ENCODE measurements at regions not wholly inside any gene's neighbourhood (a gene's known extent, or its start where the extent isn't known, plus 50 kb on each side); places are given as distances from the start of the nearest gene placed in this dataset.

DNA sequence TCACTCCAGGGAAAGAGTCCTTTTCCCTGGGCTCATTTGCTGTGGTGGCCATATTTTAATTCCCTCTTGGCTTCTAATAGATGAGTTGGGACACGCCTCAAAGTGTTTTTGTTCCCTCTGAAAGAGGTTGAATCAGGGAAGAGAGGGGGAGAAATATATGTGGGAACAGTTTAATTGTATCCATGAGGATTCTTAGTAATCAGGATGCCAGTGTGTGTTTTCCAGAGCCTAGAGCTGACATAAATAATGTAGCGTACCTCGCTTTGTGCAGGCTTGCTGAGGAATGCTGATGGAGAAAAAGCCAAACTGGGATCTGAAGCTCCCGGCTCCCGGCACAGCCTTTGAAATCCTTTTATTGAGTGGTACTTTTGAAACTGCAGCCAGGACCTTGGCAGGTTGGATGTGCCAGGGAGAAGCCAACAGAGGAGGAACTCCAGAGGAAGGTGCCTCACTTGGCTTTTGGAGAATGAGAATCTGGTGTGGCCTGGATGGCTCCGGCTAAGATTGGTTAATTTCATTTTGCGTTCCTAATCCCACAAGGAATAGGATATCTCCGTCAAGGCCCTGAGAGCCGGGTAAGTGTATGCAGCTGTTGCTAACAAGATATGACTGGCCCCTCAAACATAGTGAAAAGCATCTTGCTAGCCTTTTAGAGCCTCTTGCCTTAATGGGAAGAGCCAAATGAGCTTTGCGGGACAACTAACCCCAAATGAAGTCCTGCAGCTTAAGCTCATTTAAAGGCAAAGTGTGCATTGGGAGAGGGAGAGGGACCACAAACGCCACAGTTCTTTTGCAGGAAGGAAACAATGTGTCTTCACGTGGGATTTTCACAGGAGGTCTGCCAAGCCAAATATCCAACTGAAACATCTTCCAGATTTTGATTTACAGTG lies 471.1 kb upstream of the WWC1 start:
- no peaks in the 10 kb centered on the region for H3K27me3 ChIP-seq (ENCODE audit: control insufficient read depth in 5 of 5, insufficient read depth in 4 of 5, low read length in 5 of 5)
- H3K4me3 ChIP-seq (ENCODE audit: low read depth in 1 of 5, low read length in 5 of 5), result no peak overlapping the region
- no peak overlapping the region for H3K9ac ChIP-seq (ENCODE audit: low read length in 5 of 5)
- H3K27ac ChIP-seq (ENCODE audit: low read depth, low read length), result no peak overlapping the region
- no peaks in the 10 kb centered on the region for H3K9me3 ChIP-seq (ENCODE audit: control insufficient read depth in 5 of 5, low read length in 5 of 5)
- H3K4me1 ChIP-seq (ENCODE audit: control insufficient read depth in 5 of 5, insufficient read depth in 5 of 5, low read length in 5 of 5), result no peaks in the 10 kb centered on the region
- H3K36me3 ChIP-seq (ENCODE audit: control insufficient read depth in 5 of 5, insufficient read depth in 5 of 5, low read length in 5 of 5), result no peaks in the 10 kb centered on the region

DNA sequence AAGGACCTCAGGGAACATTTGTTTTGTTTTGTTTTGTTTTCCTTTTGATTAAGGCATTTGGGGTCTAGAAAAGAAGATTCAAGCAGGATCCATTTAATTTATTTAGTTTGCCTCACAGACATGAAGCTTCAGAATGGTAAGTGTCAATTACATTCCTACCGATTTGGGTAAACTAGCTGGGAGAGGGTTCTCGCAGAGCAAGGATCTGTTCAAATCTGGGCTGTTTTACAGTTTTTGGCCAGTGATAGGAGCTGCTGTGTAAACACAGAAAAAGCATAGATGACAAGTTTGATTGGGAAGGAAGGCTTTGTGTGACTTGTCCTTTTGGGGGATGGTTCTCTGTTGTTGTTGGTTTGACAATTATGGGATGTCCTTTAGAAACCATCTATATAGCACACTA lies 470.3 kb upstream of the WWC1 start:
- no peak overlapping the region for H3K27ac ChIP-seq (ENCODE audit: low read depth, low read length)
- H3K4me3 ChIP-seq (ENCODE audit: low read depth in 1 of 5, low read length in 5 of 5), result no peak overlapping the region

DNA sequence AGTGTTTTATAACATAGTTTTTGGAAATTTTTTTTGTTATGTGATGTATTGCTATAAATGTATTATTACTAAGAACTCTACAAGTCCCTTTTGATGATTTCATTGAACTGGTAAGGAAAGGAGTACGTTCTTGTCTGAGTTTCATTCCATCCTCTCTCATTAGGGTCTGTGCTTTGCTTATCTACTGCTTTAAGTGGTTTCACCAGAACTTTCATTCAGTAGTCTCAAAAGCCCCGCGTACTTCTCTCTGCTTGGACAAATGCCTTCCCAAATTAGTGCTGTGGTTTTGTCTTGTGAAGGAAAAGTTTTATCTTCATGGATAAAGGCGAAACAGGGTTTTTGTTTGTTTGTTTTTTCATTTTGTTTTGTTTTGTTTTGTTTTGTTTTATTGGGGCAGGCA lies 469.8 kb upstream of the WWC1 start:
- no peak overlapping the region for H3K4me3 ChIP-seq (ENCODE audit: low read depth in 1 of 5, low read length in 5 of 5)
- no peaks in the 10 kb centered on the region for H3K9me3 ChIP-seq (ENCODE audit: control insufficient read depth in 5 of 5, low read length in 5 of 5)

More for the DNA sequence above, 470.3 kb upstream of the WWC1 start:
- H3K27me3 ChIP-seq (ENCODE audit: control insufficient read depth in 5 of 5, insufficient read depth in 4 of 5, low read length in 5 of 5), result no peaks in the 10 kb centered on the region
- no peaks in the 10 kb centered on the region for H3K9me3 ChIP-seq (ENCODE audit: control insufficient read depth in 5 of 5, low read length in 5 of 5)
- no peaks in the 10 kb centered on the region for H3K4me1 ChIP-seq (ENCODE audit: control insufficient read depth in 5 of 5, insufficient read depth in 5 of 5, low read length in 5 of 5)
- no peaks in the 10 kb centered on the region for H3K36me3 ChIP-seq (ENCODE audit: control insufficient read depth in 5 of 5, insufficient read depth in 5 of 5, low read length in 5 of 5)
- H3K9ac ChIP-seq (ENCODE audit: low read length in 5 of 5), result no peak overlapping the region

DNA sequence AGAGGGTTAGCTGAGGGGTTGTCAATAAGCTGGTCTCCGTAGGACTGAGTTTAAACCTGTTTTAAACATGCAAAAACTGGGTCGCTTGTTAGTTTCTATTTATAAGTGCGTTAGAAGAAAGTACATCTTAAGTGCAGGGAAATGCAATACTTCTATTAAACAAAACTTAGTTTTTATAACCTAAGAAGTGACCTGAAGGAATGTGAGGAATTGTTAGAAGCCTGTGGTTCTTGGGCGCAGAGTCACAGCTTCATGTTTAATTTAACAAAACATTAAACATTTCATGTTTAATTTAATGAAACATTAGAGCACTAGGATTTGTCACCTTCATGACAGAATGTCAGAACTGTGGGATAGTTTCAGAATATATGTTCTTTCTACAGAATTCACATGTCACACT lies 469.2 kb upstream of the WWC1 start:
- no peaks in the 10 kb centered on the region for H3K4me1 ChIP-seq (ENCODE audit: control insufficient read depth in 5 of 5, insufficient read depth in 5 of 5, low read length in 5 of 5)
- H3K4me3 ChIP-seq (ENCODE audit: low read depth in 1 of 5, low read length in 5 of 5), result no peak overlapping the region
- H3K36me3 ChIP-seq (ENCODE audit: control insufficient read depth in 5 of 5, insufficient read depth in 5 of 5, low read length in 5 of 5), result no peaks in the 10 kb centered on the region
- no peaks in the 10 kb centered on the region for H3K27me3 ChIP-seq (ENCODE audit: control insufficient read depth in 5 of 5, insufficient read depth in 4 of 5, low read length in 5 of 5)
- no peak overlapping the region for H3K9ac ChIP-seq (ENCODE audit: low read length in 5 of 5)
- H3K9me3 ChIP-seq (ENCODE audit: control insufficient read depth in 5 of 5, low read length in 5 of 5), result no peaks in the 10 kb centered on the region
- H3K27ac ChIP-seq (ENCODE audit: low read depth, low read length), result no peak overlapping the region

More for the DNA sequence above, 469.8 kb upstream of the WWC1 start:
- no peaks in the 10 kb centered on the region for H3K36me3 ChIP-seq (ENCODE audit: control insufficient read depth in 5 of 5, insufficient read depth in 5 of 5, low read length in 5 of 5)
- no peaks in the 10 kb centered on the region for H3K27me3 ChIP-seq (ENCODE audit: control insufficient read depth in 5 of 5, insufficient read depth in 4 of 5, low read length in 5 of 5)
- no peak overlapping the region for H3K27ac ChIP-seq (ENCODE audit: low read depth, low read length)
- no peaks in the 10 kb centered on the region for H3K4me1 ChIP-seq (ENCODE audit: control insufficient read depth in 5 of 5, insufficient read depth in 5 of 5, low read length in 5 of 5)
- H3K9ac ChIP-seq (ENCODE audit: low read length in 5 of 5), result no peak overlapping the region

DNA sequence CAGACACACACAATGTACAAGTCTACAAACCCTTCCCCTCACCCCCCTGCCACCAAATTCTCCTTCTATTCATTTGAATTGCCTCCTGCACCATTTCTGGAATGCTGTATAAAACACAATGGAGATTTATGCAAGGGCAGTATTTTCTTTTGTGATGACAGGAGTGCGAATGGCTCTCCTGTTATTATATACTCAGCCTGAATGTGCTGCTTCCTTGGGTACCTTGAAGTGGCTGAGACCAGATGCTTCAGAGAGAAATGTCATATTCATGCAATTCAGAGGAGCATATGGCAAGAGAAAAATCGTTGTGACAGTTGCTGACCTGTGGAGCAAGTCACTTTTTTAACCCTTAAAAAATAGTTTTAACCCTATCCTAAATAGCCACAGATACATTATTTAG lies 468.0 kb upstream of the WWC1 start:
- Histone ChIP-seq H3K4me3 (ENCODE audit: low read depth in 1 of 5, low read length in 5 of 5) (no peak overlapping the region), H3K9ac (ENCODE audit: low read length in 5 of 5) (no peak overlapping the region), H3K36me3 (ENCODE audit: control insufficient read depth in 5 of 5, insufficient read depth in 5 of 5, low read length in 5 of 5) (no peaks in the 10 kb centered on the region), H3K9me3 (ENCODE audit: control insufficient read depth in 5 of 5, low read length in 5 of 5) (no peaks in the 10 kb centered on the region), H3K27ac (ENCODE audit: low read depth, low read length) (no peak overlapping the region), H3K27me3 (ENCODE audit: control insufficient read depth in 5 of 5, insufficient read depth in 4 of 5, low read length in 5 of 5) (no peaks in the 10 kb centered on the region), H3K4me1 (ENCODE audit: control insufficient read depth in 5 of 5, insufficient read depth in 5 of 5, low read length in 5 of 5) (no peaks in the 10 kb centered on the region)

DNA sequence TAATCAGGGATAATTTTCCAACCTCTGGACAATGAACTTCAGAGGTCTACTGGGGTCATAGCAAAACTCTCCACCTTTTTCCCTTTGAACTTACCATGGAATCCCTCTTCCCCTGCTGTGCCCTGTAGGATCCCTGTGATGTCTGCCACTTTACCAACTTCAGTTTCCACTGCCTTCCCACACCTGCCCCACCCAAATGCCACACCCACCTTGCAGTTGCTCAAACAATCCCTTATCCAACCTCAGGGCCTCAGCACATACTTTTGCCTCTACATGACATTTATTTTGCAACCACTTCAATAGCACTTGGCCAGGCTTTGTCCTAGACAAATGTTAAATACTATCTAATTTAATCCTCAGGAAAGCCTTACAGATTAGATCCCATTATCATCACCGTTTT lies 463.7 kb upstream of the WWC1 start:
- no peaks in the 10 kb centered on the region for H3K27me3 ChIP-seq (ENCODE audit: control insufficient read depth in 5 of 5, insufficient read depth in 4 of 5, low read length in 5 of 5)
- H3K4me1 ChIP-seq (ENCODE audit: control insufficient read depth in 5 of 5, insufficient read depth in 5 of 5, low read length in 5 of 5), result no peaks in the 10 kb centered on the region
- no peaks in the 10 kb centered on the region for H3K9me3 ChIP-seq (ENCODE audit: control insufficient read depth in 5 of 5, low read length in 5 of 5)
- no peak overlapping the region for H3K9ac ChIP-seq (ENCODE audit: low read length in 5 of 5)
- H3K4me3 ChIP-seq (ENCODE audit: low read depth in 1 of 5, low read length in 5 of 5), result no peak overlapping the region
- no peak overlapping the region for H3K27ac ChIP-seq (ENCODE audit: low read depth, low read length)
- H3K36me3 ChIP-seq (ENCODE audit: control insufficient read depth in 5 of 5, insufficient read depth in 5 of 5, low read length in 5 of 5), result no peaks in the 10 kb centered on the region

DNA sequence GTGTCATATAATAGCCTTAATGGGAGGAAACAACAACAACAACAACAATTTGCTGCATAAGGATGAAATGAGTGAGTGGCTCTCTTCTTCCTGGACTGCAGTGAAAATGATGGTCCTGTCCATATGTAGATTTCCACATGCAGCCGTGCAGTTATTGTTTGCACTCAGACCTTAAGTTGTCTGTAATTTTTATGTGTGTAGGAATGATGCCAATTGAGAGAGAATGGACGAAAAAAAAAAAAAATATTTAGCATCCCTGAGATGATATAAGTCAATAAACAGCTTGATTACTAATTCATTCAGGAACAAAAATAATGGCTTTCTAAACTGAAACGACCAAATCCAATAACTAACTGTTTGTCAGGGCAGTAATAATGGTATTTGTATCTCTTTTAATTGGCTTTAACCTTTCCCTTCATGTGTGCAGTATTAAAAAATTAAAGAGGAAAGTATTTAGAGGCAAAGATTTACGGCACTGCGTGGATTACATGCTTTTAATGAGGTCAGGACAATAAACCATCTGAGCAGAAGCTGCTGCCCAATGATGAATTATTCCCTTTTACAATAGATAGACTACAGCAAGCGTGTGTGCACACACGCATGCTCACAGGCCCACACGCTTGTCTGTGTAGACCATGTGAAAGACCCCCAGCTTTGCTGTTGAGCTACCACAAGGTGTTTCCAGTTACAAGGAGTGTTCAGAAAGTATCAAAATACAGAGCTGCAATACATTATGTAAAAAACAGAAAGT lies 459.5 kb upstream of the WWC1 start:
- H3K9me3 ChIP-seq (ENCODE audit: control insufficient read depth in 5 of 5, low read length in 5 of 5), result no peaks in the 10 kb centered on the region
- no peak overlapping the region for H3K27ac ChIP-seq (ENCODE audit: low read depth, low read length)
- no peaks in the 10 kb centered on the region for H3K36me3 ChIP-seq (ENCODE audit: control insufficient read depth in 5 of 5, insufficient read depth in 5 of 5, low read length in 5 of 5)
- no peak overlapping the region for H3K9ac ChIP-seq (ENCODE audit: low read length in 5 of 5)
- H3K4me3 ChIP-seq (ENCODE audit: low read depth in 1 of 5, low read length in 5 of 5), result no peak overlapping the region
- H3K27me3 ChIP-seq (ENCODE audit: control insufficient read depth in 5 of 5, insufficient read depth in 4 of 5, low read length in 5 of 5), result no peaks in the 10 kb centered on the region
- H3K4me1 ChIP-seq (ENCODE audit: control insufficient read depth in 5 of 5, insufficient read depth in 5 of 5, low read length in 5 of 5), result no peaks in the 10 kb centered on the region

DNA sequence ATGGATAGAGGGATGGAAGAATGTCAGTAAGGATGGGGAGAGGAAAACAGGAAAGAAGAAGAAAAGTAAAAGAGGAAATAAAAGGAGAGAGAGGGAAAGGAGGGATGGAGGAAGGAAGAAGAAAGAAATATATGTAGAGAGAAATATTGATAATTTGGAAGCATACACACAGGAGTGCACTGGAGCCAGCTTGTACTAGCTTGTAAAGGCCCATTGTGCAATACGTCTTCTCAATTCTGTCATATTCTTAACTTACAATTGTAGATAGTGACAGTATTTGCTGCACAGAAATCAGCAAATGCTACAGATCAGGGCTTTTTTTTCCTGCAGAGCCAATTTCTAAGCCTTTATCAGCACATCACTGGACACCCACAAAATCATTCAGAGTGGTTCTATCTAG lies 458.8 kb upstream of the WWC1 start:
- no peak overlapping the region for H3K4me3 ChIP-seq (ENCODE audit: low read depth in 1 of 5, low read length in 5 of 5)
- no peaks in the 10 kb centered on the region for H3K9me3 ChIP-seq (ENCODE audit: control insufficient read depth in 5 of 5, low read length in 5 of 5)
- H3K36me3 ChIP-seq (ENCODE audit: control insufficient read depth in 5 of 5, insufficient read depth in 5 of 5, low read length in 5 of 5), result no peaks in the 10 kb centered on the region
- H3K27me3 ChIP-seq (ENCODE audit: control insufficient read depth in 5 of 5, insufficient read depth in 4 of 5, low read length in 5 of 5), result no peaks in the 10 kb centered on the region
- H3K4me1 ChIP-seq (ENCODE audit: control insufficient read depth in 5 of 5, insufficient read depth in 5 of 5, low read length in 5 of 5), result no peaks in the 10 kb centered on the region
- no peak overlapping the region for H3K27ac ChIP-seq (ENCODE audit: low read depth, low read length)
- H3K9ac ChIP-seq (ENCODE audit: low read length in 5 of 5), result no peak overlapping the region

DNA sequence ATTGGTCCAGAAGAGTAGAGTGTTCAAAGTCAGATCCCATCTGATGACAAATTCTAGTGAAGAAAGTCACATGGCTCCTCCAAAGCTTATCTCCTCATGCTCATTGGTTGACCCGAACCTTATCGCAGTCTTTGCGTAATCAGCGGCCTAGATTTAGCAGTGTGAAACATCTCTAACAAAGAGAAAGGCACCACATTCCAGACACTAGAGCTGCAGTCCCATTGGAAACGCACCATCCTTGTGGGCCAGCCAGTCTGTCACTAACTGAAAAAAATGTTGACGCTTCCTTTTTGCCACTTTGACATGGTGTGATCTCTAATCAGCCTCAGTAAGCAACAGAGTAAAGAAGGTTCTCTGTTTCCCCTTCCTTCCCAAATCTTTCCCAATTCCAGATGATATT lies 458.0 kb upstream of the WWC1 start:
- H3K27me3 ChIP-seq (ENCODE audit: control insufficient read depth in 5 of 5, insufficient read depth in 4 of 5, low read length in 5 of 5), result no peaks in the 10 kb centered on the region
- H3K9me3 ChIP-seq (ENCODE audit: control insufficient read depth in 5 of 5, low read length in 5 of 5), result no peaks in the 10 kb centered on the region
- H3K36me3 ChIP-seq (ENCODE audit: control insufficient read depth in 5 of 5, insufficient read depth in 5 of 5, low read length in 5 of 5), result no peaks in the 10 kb centered on the region
- no peak overlapping the region for H3K9ac ChIP-seq (ENCODE audit: low read length in 5 of 5)
- no peak overlapping the region for H3K27ac ChIP-seq (ENCODE audit: low read depth, low read length)
- no peaks in the 10 kb centered on the region for H3K4me1 ChIP-seq (ENCODE audit: control insufficient read depth in 5 of 5, insufficient read depth in 5 of 5, low read length in 5 of 5)
- H3K4me3 ChIP-seq (ENCODE audit: low read depth in 1 of 5, low read length in 5 of 5), result no peak overlapping the region

DNA sequence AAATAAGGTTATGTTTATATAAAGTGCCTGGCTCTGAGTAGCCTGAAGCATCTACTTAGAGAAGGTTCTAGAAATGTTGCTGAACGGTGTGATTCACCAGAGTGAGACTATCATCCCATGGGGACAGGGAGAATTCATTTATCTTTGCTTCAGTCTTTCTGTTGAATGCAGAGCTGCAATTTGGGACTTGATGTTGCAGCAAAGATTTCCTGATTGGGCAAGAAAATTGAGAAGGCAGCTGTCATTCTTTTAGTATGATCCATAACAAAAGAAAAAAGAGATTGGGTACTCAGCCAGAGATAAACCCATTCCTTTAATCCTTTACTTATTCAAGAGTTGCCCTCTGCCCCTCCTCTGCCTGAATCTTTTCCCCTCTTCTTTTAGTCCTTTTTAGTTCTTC lies 456.3 kb upstream of the WWC1 start:
- Histone ChIP-seq H3K36me3 (ENCODE audit: control insufficient read depth in 5 of 5, insufficient read depth in 5 of 5, low read length in 5 of 5) (no peaks in the 10 kb centered on the region), H3K4me3 (ENCODE audit: low read depth in 1 of 5, low read length in 5 of 5) (no peak overlapping the region), H3K27ac (ENCODE audit: low read depth, low read length) (no peak overlapping the region), H3K27me3 (ENCODE audit: control insufficient read depth in 5 of 5, insufficient read depth in 4 of 5, low read length in 5 of 5) (no peaks in the 10 kb centered on the region), H3K9me3 (ENCODE audit: control insufficient read depth in 5 of 5, low read length in 5 of 5) (no peaks in the 10 kb centered on the region), H3K9ac (ENCODE audit: low read length in 5 of 5) (no peak overlapping the region), H3K4me1 (ENCODE audit: control insufficient read depth in 5 of 5, insufficient read depth in 5 of 5, low read length in 5 of 5) (no peaks in the 10 kb centered on the region)

Measured in subcutaneous abdominal adipose tissue (tissue), 5 donors.